GM21515 (cell line): ENCODE measurements at regions not wholly inside any gene's neighbourhood (a gene's known extent, or its start where the extent isn't known, plus 50 kb on each side); places are given as distances from the start of the nearest gene placed in this dataset.
A peak's percentile ranks its signal among the peaks of the same experiment; 100 is the strongest.

Source experiments
- ATAC-seq: cut with Tn5 transposase; IDR thresholded peaks from one replicate; pipeline ENCODE4 v1.9.1; 2021; ENCODE audit not compliant: unreplicated experiment

DNA sequence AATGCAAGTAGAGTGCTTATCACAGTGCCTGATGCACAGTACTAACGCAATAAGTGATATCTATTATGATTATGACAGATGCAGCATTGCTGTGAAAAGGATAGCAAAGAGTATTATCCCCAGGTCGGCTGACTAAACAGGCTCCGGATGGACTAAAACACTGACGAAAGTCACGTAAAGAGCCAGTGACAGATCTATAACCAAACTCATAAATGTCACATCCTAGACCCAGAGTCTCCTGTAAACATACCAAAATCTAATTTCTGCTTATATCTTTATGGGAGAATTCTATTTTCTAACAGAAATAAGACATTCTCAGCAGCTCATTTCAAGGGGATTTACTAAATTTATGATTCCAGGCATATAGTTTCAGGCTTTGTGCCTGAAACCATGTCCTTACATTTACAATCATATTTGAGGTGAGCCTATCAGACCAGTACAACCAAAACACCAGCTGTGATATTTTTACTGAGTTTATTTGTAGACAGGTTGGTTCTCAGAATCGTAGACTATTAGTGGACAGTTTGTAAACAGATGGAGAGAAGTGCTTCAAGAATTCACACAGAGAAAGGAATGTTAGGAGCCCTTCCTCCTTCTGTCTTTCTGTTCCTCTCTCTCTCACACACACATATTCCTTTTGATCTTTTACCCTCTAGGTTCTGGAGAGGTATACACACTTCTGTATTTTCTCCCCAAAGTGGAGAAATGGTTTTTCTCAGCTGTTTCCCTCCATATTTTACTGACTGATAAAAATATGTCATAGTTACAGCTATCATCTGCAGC, 52.4 kb upstream of the WDR26 start:
- ATAC-seq: no peak

DNA sequence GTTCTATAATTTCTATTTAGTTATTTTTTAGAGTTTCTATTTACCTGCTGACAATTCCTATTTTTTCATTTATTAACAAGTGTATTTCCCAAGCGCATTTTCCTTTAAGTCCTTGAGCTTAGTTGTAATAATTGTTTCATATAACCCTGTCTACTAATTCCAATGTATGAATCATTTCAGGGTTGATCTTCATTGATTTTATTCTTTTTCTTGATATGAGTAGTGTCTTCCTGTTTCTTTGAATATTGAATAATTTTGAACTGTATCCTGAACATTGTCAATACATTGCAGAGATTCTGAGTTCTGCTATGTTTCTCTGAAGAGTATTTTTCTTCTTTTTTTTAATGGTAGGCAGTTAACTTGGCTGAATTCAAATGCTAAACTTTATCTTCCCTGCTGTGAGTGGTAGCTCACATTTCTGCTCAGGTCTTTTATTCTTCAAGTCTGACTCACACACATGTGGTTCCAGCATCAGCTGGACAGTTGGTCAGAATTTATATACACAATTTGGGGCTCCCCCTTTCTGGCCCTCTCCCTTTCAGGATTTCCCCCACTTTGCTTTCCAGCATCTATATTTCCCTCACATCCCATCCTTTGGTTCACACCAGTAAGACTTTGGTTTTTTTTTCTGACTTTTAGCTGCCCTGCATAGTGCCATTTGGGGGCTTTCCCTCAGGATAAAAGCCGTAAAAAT, 54.4 kb upstream of the WDR26 start:
- ATAC-seq: no peak

DNA sequence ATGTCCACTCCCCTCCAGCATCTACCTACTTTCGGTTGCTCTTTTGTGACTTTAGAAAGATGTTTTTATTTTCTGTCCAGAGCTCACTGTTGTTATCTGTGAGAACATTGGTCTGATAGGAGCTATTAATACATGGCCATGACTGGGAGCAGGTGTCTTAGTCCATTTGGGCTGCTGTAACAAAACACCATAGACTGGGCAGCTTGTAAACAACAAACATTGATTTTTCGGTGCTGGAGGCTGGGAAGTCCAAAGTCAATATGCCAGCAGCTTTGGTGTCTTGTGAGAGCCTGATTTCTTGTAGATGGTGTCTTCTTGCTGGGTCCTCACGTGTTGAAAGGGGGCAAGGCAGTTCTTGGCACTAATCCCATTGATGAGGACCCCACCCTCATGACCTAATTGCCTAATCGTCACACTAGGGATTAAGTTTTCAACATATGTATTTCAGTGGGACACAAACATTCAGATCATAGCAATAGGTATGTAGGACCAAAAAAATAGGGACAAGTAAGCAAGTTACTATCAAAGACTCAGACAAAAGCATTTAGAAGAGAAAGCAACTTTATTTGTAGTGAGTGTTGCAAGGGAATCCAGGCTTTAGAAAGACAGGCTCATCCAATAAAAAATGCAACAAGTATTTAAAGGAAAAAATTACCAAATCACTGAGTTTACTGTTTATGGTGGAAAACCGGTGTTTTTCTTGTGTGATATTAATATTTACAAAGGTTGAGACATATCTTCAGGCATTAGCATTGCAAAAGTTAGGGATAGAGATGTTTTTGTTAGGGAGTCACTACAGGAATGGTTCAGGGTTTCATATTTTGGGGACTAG, 55.2 kb upstream of the WDR26 start:
- no peak for ATAC-seq

DNA sequence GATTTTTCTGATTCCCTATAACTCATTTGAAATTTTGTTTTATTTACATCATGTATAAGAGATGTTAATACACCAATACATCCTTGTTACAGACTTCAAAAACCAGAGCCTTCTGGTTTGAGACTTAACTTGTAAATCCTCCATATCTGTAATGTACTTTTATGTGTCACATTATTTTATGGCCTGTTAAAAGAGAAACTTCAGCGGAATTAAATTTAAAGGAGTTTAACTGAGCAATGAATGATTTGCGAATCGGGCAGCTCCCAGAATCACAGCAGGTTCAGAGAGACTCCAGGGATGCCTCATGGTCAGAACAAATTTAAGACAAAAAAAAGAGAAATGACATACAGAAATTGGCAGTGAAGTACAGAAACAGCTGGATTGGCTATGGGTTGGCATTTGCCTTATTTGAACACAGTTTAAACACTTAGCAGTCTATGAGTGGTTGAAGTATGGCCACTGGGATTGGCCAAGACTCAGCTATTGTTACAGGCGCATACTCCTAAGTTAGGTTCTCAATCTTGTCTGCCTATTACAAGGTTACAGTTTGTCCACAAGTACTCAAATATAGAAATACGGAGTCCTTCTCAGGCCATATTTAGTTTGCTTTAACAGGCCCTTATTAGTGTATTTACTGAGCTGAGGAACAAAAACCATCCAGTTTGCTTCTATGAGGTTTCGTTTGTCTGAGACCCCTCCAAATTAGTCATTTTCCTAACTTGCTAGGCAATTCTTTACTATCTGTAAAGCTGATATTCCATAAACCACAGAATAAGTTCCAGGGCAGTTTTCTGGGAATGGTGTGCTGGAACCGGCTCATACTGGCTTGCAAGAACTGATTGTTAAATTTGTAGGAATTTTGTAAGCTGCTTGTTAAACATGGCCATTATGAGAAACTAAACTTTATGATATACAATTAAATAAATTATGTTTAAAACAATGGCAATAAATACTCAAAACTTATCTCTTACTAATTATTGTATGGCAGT, 56.2 kb upstream of the WDR26 start:
- no peak for ATAC-seq

DNA sequence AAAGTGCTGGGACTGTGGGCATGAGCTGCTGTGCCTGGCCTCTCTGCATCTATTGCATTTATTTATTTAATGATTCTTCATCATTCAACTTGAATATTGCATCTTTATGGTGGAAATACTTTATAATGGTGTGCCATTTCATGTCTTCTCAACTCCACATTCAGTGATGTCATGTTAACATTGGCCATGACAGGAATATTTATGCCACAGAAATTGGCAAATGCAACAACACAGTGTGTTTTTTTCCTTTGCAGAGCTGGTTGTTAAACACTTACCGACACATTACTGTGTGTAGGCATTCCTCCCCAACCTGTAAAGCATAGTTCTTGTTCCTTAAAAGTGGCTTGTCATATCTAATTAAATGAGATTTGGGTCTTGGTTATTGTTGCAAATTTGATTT, 57.4 kb upstream of the WDR26 start:
- no peak for ATAC-seq

DNA sequence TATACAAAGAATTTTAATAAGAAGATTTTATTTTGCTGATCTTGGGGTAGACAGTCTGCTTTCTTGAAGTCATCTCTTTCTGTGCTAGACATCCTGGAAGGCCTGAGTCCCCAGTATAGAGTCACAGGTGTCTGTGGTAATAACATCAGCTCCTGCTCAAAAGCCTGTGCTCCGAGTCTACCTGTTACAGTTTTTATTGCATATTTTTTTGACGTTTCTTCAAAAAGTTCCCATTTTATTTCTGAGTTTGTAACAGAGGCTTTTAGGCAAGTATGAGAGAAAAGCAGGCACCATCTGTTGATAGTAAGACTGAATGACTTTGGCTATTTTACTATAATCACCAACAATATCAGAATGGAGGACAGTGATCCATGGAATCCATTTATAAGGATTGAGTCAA, 58.0 kb upstream of the WDR26 start:
- ATAC-seq: no peak

DNA sequence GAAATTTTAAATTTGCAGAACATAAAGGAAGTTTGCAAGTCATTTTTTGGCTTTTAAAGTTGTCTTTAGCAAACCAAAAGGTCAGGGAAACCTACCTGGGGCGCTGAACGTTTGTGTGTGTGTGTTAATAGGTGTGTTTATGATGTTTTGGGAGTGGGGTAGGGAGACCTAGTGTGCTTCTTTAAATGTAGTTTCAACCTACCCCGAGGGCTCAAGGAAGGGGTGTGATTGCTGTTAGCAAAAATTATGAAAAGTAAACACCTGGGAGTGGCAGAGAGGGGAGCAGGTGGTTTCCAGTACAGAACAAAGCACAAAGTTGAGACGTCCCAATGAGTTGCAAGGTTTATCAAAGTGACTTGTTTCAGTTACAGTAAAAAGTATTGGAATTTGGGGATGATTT, 58.7 kb upstream of the WDR26 start:
- ATAC-seq: no peak

DNA sequence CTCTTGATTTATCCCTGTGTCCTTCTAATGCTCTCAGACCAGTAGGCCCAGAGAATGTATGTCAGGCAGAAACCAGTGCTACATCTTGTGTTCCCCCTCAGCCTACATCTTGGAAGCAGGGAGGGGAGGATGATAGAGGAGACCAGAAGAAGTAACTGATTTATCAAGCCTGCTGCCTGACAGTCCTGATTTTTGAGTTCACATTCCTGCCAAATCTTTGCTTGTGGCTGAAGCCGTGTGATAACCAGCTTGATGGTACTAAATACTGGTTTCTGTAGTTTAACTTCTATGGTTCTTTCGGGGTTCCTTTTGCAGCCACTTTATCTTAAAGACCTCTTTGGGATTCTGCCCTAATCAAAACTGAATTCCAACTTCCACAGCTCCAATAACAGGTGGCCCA, 59.7 kb upstream of the WDR26 start:
- ATAC-seq: no peak

DNA sequence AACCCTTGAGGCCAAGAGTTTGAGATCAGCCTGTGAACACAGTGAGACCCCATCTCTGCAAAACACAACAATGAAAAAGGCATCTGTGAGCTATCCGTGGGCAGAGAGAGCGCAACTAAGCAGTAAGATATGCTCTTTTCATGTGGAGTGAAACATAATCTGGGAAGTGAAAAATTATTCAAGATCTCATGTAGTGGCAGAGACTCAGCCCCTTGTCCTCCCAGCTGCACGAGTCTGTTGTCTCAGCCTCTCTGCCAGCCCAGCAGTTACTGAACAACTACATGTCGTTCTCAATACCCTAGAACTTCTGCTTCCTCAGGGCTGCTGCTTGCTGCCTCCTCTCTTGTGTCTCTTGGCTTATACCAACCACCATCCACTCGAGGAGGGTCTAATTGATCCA, 61.3 kb upstream of the WDR26 start:
- ATAC-seq: no peak

DNA sequence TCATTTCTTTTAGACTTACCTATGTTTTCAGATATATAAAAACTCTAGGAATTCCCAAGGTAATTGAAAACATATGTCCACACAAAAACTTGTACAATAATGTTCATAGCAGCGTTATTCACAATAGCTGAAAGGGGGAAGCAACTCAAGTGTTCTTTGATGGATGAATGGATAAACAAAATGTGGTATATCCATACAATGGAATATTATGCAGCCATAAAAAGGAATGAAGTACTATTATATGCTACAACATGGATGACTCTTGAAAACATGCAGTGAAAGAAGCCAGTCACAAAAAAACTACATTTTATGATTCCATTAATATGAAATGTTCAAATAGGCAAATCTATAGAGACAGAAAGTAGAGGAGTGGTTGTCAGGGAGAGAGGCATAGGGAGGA, 62.2 kb upstream of the WDR26 start:
- no peak for ATAC-seq

DNA sequence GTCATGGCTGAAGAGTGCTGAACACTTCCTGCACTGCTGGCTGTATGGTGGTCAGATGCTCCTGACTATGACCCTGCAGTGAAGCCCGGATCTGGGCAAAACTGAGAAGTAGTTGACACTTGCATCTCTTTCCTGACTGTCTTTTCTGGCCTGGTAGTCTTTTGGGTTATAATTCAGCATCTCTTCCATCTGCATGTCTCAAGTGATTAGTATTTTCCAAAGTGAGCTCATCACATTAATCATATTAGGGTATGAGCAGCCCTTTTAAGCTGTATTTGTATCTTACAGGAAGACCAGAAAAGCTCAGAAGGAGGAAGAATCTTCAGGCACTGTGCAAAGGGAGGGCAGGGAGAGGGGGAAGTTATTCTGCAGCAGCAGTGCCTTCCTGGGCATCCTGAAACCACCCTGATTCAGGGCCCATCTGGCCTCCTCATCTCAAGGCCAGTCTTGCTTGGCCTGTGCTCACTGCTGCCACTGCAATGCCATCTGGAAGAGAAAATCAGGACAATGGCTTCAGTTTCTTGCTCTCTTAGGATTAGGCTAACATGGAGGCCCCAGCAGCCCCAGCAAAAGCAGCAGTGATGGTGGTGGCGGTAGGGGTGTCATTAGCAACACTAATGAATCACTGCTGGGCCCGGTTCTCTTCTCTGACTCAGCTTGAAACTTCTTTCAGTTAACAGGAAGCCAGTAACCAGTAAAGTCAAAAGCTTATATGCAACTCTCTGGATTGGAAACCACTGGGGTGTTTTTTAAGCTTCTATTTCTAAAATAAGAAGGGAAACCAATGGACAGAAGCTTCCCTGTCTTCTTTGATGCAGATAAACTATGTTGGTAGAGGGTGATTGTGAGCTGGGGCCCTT, 63.3 kb upstream of the WDR26 start:
- ATAC-seq: peak; percentile 95

DNA sequence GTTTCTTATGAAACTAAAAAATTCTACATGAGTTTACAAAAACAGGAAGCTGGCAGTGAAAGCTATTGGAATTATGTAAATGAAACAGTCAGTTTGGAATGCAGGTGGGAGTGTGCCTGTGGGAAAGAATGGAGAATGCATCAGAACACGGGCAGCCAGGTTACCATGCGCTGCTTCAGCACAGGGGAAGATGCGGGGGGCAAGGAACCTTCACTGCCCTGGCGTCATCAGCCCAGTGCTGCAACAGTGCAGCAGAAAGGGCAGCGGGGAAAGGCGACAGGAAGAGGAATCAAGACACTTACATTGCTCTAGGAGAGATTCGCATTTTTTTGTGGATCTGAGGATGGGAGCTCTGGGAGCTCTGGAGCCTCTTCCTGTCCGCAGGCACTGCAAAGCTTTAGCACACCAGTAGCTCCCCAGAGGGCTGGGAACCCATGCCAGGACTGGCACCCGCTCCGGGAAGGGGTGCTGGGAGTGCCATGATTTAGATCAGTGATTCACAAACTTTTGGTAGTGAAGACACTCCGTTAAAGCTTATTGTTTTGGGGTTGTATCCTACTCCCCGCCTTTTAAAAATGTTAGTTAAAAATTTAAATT, 64.1 kb upstream of the WDR26 start:
- peak; percentile 5 for ATAC-seq

DNA sequence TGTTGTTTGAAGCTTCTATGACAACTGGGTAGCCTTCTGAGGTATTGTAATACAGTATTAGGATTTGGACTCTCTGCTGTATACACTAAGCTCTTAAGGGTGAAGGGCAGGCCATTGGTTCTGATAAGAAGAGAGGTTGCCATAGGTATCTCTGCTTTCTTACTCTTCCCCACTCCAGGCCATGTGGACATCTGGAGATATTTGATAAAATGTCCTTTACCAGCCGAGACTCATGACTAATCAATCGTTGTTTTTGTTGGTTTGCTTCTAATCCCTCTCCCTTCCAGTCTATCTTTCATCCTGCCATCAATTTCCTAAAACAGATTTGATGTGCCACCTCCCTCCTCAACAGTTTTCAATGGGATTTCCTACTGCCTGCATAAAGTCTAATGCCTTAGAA, 64.6 kb upstream of the WDR26 start:
- ATAC-seq: no peak

DNA sequence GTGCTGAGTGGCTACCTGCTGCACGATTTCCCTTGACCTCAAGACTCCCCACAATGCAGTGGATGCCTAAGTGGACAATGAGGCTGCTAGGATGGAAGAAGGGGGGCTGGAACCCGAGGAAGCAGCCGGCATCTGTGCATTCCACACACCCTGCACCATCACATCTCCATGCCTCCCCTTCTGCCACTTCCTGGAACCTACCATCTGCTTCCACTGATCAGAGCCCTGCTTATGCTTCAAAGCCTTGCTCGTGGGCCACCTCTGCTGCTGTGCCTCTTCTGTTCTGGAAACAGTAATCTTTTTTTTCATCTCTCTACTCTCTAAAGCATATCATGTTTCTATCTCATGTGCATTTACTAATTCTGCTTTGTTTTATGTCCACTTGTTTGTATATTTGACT, 66.2 kb upstream of the WDR26 start:
- ATAC-seq: no peak

DNA sequence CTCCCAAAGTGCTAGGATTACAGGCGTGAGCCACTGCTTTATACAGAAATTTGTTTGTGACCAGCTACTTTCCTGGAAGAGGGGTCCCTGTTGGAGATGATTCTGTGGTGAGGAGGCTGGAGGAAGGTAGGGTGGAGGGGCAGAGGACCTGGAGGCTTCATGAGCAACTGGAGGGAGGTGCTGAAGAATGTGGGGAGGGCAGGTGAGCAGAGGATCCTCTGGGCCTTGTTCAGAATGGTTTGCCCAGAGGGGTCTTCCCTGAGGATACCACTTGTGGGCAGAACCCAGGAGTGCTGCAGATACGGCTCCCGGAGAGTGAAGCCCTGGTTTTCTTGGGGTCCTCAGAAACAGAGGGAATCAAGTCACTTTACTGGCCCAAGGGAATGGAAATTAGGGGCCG, 67.2 kb upstream of the WDR26 start:
- ATAC-seq: no peak

DNA sequence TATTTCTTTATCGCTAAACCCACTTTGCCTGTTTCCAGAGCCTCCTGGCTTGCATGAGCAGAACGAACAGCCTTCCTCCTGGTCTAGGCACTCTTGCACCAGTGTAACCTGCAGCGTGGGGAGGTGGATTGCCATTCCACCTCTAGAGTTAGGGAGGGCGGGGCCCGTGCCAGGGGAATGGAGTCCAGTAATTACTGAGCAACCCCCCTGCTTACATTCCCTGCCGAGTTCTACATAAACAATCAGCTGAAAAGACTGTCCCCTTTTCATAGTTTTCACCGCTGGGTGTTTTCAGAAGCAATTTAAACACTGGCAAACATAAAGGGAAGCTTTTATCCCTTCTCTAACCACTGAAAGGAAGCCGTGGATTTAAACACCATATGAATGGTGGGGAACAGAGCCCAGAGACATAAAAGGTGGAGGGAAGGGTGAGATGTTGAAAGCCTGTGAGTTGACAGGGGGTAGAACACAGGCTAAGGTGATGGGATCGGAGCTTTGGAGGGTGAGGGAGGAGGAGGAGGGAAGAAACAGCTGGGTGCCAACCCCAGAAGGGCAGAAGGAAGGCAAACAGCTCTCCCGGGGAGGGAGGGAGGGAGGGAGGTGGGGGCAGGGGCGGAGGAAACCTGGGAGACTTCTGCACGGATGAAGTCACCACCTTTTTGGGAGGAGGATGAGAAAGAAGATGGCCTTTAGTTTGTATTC, 68.0 kb upstream of the WDR26 start:
- no peak for ATAC-seq

DNA sequence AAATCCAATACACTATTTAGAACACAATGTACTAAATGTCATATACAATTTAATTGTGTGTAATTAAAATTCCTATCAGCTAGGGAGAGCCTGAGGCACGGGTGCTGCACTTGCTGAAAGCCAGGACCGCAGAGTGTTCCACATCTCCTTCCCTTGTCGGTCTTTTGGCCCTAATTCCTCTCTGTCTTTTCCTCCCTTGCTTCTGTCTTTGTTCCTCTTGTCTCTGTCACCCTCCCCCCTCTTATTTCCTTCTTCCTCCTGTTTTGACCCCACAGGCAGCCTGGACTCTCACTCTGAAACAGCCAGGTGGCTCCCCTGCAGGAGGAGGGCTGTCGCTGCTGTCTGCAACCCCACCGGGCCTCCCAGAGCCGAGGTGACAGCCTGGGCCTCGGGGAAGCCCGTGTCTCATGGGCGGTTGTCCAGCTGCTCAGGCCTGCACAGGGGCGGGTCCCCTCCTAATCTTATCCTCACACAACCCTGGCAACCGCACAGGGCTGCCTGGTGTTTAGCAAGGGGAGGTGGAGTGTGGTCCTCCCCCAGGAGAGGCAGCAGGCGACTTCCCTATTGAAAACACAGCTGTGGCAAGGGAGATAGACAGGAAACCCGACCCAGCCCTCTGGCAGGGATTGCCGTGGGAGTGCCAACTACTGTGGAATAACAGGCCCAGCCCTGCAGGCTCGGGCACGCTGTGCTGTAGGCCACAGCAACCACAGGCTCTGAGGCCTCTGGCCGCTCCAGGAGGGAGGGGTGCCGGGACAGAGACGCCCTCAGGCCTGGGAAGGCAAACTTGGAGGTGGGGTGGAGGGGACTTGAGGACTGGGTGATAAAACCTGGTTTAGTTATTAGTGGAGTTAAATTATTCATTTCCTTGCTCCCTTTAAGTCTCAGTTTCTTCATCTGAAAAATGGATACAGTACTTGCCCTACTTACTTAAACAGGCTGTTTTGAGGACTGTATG, 68.8 kb upstream of the WDR26 start:
- ATAC-seq: peak; percentile 93
